Adrenal gland (tissue), 5 donors: ENCODE measurements at regions not wholly inside any gene's neighbourhood (a gene's known extent, or its start where the extent isn't known, plus 50 kb on each side); places are given as distances from the start of the nearest gene placed in this dataset.

ENCODE experiments used
- CTCF ChIP-seq, 6 experiments: fragments of 450-650 bp in 4 of 6; fragments of 200-600 bp in 2 of 6; sonication (generic) in 1 of 6; IDR thresholded peaks; 1 replicate in 5 of 6; 2 replicates in 1 of 6; pipeline versions ENCODE4 v1.5.1 to v1.8.0; 2016 to 2021; ENCODE audit warnings: antibody characterized with exemption in 6 of 6, mild to moderate bottlenecking in 2 of 6, moderate library complexity in 1 of 6
- POLR2A ChIP-seq, 2 donors: fragments of 450-650 bp; IDR thresholded peaks; one replicate each; pipeline ENCODE4 v1.6.1; 2017; ENCODE audit warnings: antibody characterized with exemption in 2 of 2, mild to moderate bottlenecking in 2 of 2, moderate library complexity in 1 of 2
- donor health status: DM: no; HTN: no; CAD: no.

GRCh38 chr9:13548535-13548934 is 269.0 kb upstream of the MPDZ start:
- TF ChIP-seq CTCF (IDR thresholded peaks at IDR 0.05) (no peak), POLR2A (IDR thresholded peaks at IDR 0.05) (no peak)
